ENCODE measurements at regions not wholly inside any gene's neighbourhood (a gene's known extent, or its start where the extent isn't known, plus 50 kb on each side); places are given as distances from the start of the nearest gene placed in this dataset.

DNA sequence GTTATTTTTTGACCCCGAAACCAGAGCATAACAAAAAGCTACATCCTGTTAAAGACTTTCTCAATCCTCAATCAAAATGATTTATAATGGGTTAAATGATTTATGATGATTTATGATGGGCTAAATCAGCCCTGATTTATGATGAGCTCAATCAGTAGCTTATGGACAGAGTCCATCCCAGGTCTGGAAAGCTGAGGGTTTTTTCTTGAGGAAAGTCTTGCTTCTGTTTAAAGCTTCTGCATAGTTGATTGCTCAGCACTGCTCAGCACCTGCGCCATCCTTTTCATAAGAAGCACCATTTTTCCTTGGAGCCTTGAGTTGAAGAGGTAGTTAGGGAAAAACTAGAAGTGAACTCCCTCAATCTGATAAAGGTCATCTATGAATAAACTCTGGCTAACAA lies 356.8 kb downstream of the CYRIA start:
- no peak overlapping the region for H3K27ac ChIP-seq (ENCODE audit: low read depth, low read length)
- no peaks in the 10 kb centered on the region for H3K9me3 ChIP-seq (ENCODE audit: low read length)
- H3K4me1 ChIP-seq (ENCODE audit: insufficient read depth, low read length) = no peaks in the 10 kb centered on the region
- no peak overlapping the region for H3K4me3 ChIP-seq (ENCODE audit: low read depth in 1 of 2, low read length in 2 of 2)
- no peaks in the 10 kb centered on the region for H3K27me3 ChIP-seq (ENCODE audit: control insufficient read depth in 1 of 2, insufficient read depth in 2 of 2, low read length in 2 of 2)
- H3K36me3 ChIP-seq (ENCODE audit: insufficient read depth, low read length) = no peaks in the 10 kb centered on the region
- H3K9ac ChIP-seq (ENCODE audit: low read length) = no peak overlapping the region

DNA sequence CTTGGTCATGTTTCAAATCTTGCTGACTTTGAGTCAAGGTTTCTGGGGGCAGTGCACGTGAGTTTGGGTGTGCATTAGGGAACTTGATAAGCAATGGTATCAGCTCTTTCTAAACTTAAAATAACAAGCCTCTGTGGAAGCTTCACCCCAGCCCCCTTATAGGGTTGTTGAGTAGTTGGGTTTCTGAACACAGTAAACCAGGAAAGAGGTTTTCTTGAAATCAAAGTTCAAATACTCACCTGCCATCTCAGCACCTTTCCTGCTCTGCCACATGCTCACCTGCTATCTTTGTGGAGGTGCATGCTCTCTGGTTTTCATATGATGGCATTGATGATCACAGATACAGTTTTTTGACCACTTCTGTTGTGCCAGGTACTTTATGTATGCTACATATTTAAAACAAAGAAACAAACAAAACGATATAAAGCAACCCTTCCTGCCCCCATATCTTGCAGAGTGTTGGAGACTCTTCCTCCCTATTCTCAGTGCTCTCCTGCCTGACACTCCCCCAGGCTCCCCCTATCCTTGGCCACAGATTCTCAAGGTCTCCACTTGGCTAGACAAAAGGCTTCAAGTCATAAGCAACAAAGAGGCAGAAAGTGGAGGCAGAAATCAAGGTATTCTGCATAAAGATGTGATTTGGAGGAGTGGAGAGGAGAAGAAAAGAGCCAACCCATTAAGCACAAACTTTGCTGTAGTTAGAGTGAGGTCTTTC lies 360.6 kb downstream of the CYRIA start:
- H3K9me3 ChIP-seq (ENCODE audit: low read length) = no peaks in the 10 kb centered on the region
- H3K4me1 ChIP-seq (ENCODE audit: insufficient read depth, low read length) = no peaks in the 10 kb centered on the region
- H3K4me3 ChIP-seq (ENCODE audit: low read depth in 1 of 2, low read length in 2 of 2) = no peak overlapping the region
- no peaks in the 10 kb centered on the region for H3K36me3 ChIP-seq (ENCODE audit: insufficient read depth, low read length)
- H3K27ac ChIP-seq (ENCODE audit: low read depth, low read length) = no peak overlapping the region
- no peaks in the 10 kb centered on the region for H3K27me3 ChIP-seq (ENCODE audit: control insufficient read depth in 1 of 2, insufficient read depth in 2 of 2, low read length in 2 of 2)
- H3K9ac ChIP-seq (ENCODE audit: low read length) = no peak overlapping the region

DNA sequence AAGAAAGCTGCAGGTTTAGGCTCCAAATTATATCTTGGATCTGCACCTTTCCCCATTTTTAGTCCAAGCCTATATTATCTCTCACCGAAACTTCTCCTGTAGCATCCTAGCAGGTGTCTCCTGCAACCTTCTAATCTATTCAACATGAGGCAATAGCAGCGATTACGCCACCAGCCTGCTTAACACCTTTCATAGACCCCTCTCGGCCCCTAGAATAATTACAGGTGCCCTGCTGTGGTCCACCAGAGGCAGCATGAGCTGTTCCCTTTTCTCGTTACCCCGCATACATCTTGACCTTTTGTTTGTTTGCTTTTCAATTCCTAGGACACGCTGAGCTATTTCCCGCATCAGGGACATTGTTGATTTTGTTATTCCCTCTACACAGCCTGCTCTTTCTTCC lies 361.9 kb downstream of the CYRIA start:
- Histone ChIP-seq H3K9ac (ENCODE audit: low read length) (no peak overlapping the region), H3K9me3 (ENCODE audit: low read length) (no peaks in the 10 kb centered on the region), H3K4me1 (ENCODE audit: insufficient read depth, low read length) (no peaks in the 10 kb centered on the region), H3K4me3 (ENCODE audit: low read depth in 1 of 2, low read length in 2 of 2) (no peak overlapping the region), H3K36me3 (ENCODE audit: insufficient read depth, low read length) (no peaks in the 10 kb centered on the region), H3K27me3 (ENCODE audit: control insufficient read depth in 1 of 2, insufficient read depth in 2 of 2, low read length in 2 of 2) (no peaks in the 10 kb centered on the region), H3K27ac (ENCODE audit: low read depth, low read length) (no peak overlapping the region)

DNA sequence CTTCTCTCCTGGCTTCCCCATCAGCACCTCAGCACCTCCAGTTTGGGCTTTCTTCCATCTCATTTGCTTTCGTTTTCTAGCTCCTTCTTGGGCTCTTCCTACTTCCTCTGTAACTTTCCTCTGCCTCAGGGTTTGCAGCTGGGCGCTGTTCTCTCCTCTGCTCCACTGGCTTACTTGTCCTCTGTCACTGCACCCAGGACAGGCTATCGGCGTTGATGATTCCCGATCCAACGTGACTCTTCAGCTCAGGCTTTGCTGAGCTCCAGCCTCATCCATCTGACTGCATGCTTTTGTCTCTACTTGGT lies 362.4 kb downstream of the CYRIA start:
- Histone ChIP-seq H3K27ac (ENCODE audit: low read depth, low read length) (no peak overlapping the region), H3K36me3 (ENCODE audit: insufficient read depth, low read length) (no peaks in the 10 kb centered on the region), H3K27me3 (ENCODE audit: control insufficient read depth in 1 of 2, insufficient read depth in 2 of 2, low read length in 2 of 2) (no peaks in the 10 kb centered on the region), H3K9me3 (ENCODE audit: low read length) (no peaks in the 10 kb centered on the region), H3K4me1 (ENCODE audit: insufficient read depth, low read length) (no peaks in the 10 kb centered on the region), H3K4me3 (ENCODE audit: low read depth in 1 of 2, low read length in 2 of 2) (no peak overlapping the region), H3K9ac (ENCODE audit: low read length) (no peak overlapping the region)

DNA sequence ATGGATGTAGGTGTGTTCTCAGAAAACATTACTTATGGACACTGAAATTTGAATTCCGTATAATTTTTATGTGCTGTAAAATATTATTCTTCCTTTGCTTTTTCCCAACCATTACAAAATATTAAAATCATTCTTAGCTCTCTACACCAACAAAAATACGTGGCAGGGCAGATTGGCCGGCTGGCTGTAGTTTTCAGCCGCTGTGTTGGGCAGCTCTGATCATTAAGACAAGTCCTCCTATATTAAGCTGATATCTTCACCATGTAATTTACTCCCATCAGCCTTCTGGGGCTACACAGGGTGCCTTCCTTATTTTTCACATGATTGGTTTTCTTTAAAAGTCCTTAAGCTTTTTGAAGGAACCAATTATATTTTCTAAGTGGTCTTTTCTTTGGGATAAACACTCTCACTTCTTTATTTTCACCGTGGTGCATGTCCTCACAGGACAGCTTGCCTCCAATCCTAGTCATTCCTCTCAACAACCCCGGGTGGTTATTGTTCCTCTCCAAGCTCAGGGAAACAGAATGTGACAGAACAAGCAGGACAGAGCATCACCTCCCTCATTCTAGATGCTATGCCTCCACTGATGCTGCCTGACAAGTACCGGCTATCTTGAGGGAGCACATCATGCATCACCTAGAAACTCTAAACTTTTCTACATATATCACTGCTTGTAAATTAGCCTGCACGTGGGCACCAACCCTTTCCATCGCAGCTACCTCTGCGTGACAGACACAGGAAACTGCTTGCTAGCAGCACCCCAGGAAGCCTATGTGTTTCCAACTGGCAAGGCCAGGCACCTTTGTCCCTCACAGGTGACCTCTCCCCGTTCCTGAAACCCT lies 362.3 kb downstream of the MYCN start:
- H3K4me3 ChIP-seq (ENCODE audit: low read depth in 1 of 2, low read length in 2 of 2) = no peak overlapping the region
- no peaks in the 10 kb centered on the region for H3K4me1 ChIP-seq (ENCODE audit: insufficient read depth, low read length)
- H3K9ac ChIP-seq (ENCODE audit: low read length) = no peak overlapping the region
- H3K27ac ChIP-seq (ENCODE audit: low read depth, low read length) = no peak overlapping the region
- H3K36me3 ChIP-seq (ENCODE audit: insufficient read depth, low read length) = no peaks in the 10 kb centered on the region
- no peaks in the 10 kb centered on the region for H3K9me3 ChIP-seq (ENCODE audit: low read length)
- no peaks in the 10 kb centered on the region for H3K27me3 ChIP-seq (ENCODE audit: control insufficient read depth in 1 of 2, insufficient read depth in 2 of 2, low read length in 2 of 2)

DNA sequence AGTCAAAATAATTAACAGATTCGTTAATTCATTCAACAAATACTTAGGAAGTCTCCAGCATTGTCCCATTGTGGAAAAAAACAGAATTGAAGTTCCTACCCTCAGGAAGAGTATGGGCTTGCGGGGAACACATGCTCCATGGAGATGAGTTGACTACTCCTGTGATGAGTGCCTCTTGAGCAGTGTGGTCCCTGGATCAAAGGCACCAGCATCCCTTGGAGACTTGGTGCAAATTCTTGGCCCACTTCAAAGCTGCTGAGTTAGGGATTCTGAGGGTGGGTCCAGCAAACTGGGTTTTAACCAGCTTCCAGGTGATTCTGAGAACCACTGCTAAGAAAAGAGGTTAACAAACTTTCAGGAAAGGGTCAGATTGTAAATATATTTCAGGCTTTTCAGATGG lies 361.6 kb downstream of the MYCN start:
- Histone ChIP-seq H3K4me3 (ENCODE audit: low read depth in 1 of 2, low read length in 2 of 2) (no peak overlapping the region), H3K27me3 (ENCODE audit: control insufficient read depth in 1 of 2, insufficient read depth in 2 of 2, low read length in 2 of 2) (no peaks in the 10 kb centered on the region), H3K4me1 (ENCODE audit: insufficient read depth, low read length) (no peaks in the 10 kb centered on the region), H3K27ac (ENCODE audit: low read depth, low read length) (no peak overlapping the region), H3K9me3 (ENCODE audit: low read length) (no peaks in the 10 kb centered on the region), H3K36me3 (ENCODE audit: insufficient read depth, low read length) (no peaks in the 10 kb centered on the region), H3K9ac (ENCODE audit: low read length) (no peak overlapping the region)

DNA sequence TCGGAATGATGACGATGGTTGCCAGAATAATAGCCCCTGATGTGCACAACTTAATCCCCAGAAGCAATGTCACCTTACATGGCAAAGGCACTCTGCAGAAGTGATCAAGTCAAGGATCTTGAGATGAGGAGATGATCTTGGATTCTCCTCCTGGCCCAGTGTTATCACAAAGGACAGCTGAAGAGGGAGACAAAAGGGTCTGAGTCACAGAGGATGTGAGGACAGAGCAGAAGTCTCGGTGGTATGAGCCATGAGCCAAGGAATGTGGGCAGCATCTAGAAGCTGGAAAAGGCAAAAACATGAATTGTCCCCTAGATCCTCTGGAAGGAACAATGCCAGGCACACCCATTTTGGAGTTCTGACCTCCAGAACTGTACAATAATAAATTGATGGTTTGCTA lies 358.5 kb downstream of the MYCN start:
- H3K4me1 ChIP-seq (ENCODE audit: insufficient read depth, low read length) = no peaks in the 10 kb centered on the region
- H3K9ac ChIP-seq (ENCODE audit: low read length) = no peak overlapping the region
- H3K4me3 ChIP-seq (ENCODE audit: low read depth in 1 of 2, low read length in 2 of 2) = no peak overlapping the region
- H3K9me3 ChIP-seq (ENCODE audit: low read length) = no peaks in the 10 kb centered on the region
- H3K36me3 ChIP-seq (ENCODE audit: insufficient read depth, low read length) = no peaks in the 10 kb centered on the region
- H3K27me3 ChIP-seq (ENCODE audit: control insufficient read depth in 1 of 2, insufficient read depth in 2 of 2, low read length in 2 of 2) = no peaks in the 10 kb centered on the region
- H3K27ac ChIP-seq (ENCODE audit: low read depth, low read length) = no peak overlapping the region

DNA sequence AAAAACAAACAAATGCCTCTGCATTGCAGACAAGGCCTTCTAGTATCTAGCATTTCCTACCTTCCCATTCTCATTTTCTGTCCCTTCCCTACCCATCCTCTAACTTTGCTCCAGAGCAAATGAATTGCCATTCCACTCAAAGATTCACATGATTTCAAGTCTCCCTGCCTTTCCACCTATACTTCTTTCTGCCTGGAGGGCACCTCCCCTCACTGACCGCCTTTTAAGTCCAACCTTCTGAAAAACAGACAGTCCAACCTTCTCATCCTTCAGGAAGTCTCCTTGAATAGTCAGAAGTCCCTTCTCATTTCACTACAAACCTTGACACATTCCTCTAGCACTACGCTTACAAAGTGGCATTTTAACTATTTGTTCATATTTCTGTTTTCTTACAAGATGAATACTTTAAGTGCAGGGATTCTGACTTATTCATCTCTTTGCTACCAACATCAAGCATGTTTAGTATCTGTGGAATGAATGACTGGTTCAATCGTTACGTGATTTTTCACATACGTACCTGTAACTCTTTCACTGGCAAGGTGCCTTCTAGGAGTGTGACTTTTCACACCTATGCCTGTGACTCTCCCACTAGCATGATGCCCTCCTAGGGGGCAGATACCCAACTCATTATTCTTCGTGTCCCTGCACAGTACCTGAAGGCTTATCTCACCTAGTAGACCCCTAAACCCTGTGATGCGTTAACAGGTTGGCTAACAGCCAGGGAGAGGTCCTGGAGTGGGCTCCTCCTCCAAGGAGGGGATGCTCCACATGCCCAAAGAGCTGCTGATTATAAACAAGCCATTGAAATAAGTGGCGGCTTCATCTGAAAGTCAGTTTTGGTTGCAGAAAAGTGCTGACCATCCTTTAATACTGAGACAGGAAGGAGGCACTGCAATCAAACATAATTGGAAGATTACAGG lies 356.2 kb downstream of the MYCN start:
- no peak overlapping the region for H3K4me3 ChIP-seq (ENCODE audit: low read depth in 1 of 2, low read length in 2 of 2)
- H3K27me3 ChIP-seq (ENCODE audit: control insufficient read depth in 1 of 2, insufficient read depth in 2 of 2, low read length in 2 of 2) = no peaks in the 10 kb centered on the region
- no peak overlapping the region for H3K27ac ChIP-seq (ENCODE audit: low read depth, low read length)
- no peak overlapping the region for H3K9ac ChIP-seq (ENCODE audit: low read length)
- no peaks in the 10 kb centered on the region for H3K4me1 ChIP-seq (ENCODE audit: insufficient read depth, low read length)
- no peaks in the 10 kb centered on the region for H3K36me3 ChIP-seq (ENCODE audit: insufficient read depth, low read length)
- no peaks in the 10 kb centered on the region for H3K9me3 ChIP-seq (ENCODE audit: low read length)

DNA sequence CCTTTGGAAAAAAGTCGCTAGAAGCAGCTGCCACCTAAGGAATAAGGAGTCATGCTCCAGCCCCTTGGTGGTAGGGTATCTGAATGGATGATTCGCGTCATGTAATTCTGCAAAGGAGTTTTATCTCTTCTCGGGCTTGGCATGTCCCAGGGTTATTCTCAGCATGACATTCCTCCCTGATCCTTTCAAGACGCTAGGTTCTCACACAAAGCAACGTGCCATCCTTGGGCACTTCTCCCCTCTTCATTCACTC lies 355.6 kb downstream of the MYCN start:
- H3K9ac ChIP-seq (ENCODE audit: low read length) = no peak overlapping the region
- no peaks in the 10 kb centered on the region for H3K9me3 ChIP-seq (ENCODE audit: low read length)
- no peaks in the 10 kb centered on the region for H3K27me3 ChIP-seq (ENCODE audit: control insufficient read depth in 1 of 2, insufficient read depth in 2 of 2, low read length in 2 of 2)
- H3K27ac ChIP-seq (ENCODE audit: low read depth, low read length) = no peak overlapping the region
- H3K4me1 ChIP-seq (ENCODE audit: insufficient read depth, low read length) = no peaks in the 10 kb centered on the region
- no peak overlapping the region for H3K4me3 ChIP-seq (ENCODE audit: low read depth in 1 of 2, low read length in 2 of 2)
- H3K36me3 ChIP-seq (ENCODE audit: insufficient read depth, low read length) = no peaks in the 10 kb centered on the region

DNA sequence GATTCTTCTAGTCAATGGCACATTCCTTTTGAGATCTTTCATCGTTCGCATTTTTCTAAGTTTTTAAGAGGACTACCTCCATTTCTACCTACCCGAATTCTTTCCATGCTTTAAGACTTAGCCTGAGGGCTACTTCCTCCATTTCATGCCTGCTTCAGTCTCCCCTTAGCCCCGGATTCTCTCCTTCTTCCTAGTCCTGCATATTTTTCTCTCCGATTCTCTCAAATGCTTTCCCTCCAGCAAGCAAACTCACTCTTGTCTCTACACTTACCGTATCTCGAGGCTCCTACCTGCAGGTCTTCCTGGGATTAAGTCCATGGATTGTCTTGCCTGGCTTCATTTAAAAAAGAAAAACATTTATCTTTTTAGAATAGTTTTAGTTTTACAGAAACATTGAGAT lies 354.4 kb downstream of the MYCN start:
- Histone ChIP-seq H3K27ac (ENCODE audit: low read depth, low read length) (no peak overlapping the region), H3K4me3 (ENCODE audit: low read depth in 1 of 2, low read length in 2 of 2) (no peak overlapping the region), H3K9ac (ENCODE audit: low read length) (no peak overlapping the region), H3K27me3 (ENCODE audit: control insufficient read depth in 1 of 2, insufficient read depth in 2 of 2, low read length in 2 of 2) (no peaks in the 10 kb centered on the region), H3K36me3 (ENCODE audit: insufficient read depth, low read length) (no peaks in the 10 kb centered on the region), H3K4me1 (ENCODE audit: insufficient read depth, low read length) (no peaks in the 10 kb centered on the region), H3K9me3 (ENCODE audit: low read length) (no peaks in the 10 kb centered on the region)

DNA sequence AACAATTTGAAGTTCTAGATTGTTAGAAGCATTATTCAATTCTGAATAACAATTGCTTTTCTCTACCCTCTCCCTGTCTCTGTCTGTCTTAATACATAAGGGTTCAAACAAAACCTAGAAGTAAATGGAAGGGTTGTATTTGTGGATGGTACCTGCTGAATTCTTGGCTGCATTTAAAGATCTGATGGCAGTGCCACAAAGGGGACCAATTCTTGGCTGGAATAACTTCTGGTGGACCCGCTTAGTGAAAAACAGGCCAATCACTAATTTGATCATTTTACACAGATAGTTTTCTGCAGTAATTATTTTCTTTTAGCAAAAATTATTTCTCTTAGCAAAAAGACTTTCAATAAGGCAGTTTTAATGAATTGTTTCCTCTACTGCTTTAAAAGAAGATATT lies 353.5 kb downstream of the MYCN start:
- Histone ChIP-seq H3K9ac (ENCODE audit: low read length) (no peak overlapping the region), H3K27ac (ENCODE audit: low read depth, low read length) (no peak overlapping the region), H3K4me1 (ENCODE audit: insufficient read depth, low read length) (no peaks in the 10 kb centered on the region), H3K36me3 (ENCODE audit: insufficient read depth, low read length) (no peaks in the 10 kb centered on the region), H3K9me3 (ENCODE audit: low read length) (no peaks in the 10 kb centered on the region), H3K4me3 (ENCODE audit: low read depth in 1 of 2, low read length in 2 of 2) (no peak overlapping the region), H3K27me3 (ENCODE audit: control insufficient read depth in 1 of 2, insufficient read depth in 2 of 2, low read length in 2 of 2) (no peaks in the 10 kb centered on the region)
